ENCODE measurements at regions not wholly inside any gene's neighbourhood (a gene's known extent, or its start where the extent isn't known, plus 50 kb on each side); places are given as distances from the start of the nearest gene placed in this dataset.

GRCh38 chr1:212556822-212557549 lies 51.6 kb upstream of the ATF3 start:
- Histone ChIP-seq H3K27me3 (no peaks in the 10 kb centered on the region), H3K27ac (peak overlapping the region in 1 of 4 donors; percentile 90), H3K4me1 (peaks cover 0 to 28% (median 10%) of the 10 kb centered on the region in 4 donors), H3K9me3 (no peaks in the 10 kb centered on the region), H3K4me3 (no peak overlapping the region), H3K36me3 (no peaks in the 10 kb centered on the region)
- DNase-seq, result no peak
- WGBS, 2 donors, result 42 to 79% methylated on average over 3 of the region's 3 CpGs
- intact Hi-C loops (cut with DNase I), result loop anchor here (5.0 kb wide), 1 partner anchor 85 kb away; no protein-coding TSS in a partner anchor
- TF ChIP-seq CTCF (IDR thresholded peaks at IDR 0.05), result no peak
- no peak for TF ChIP-seq POLR2AphosphoS5 (IDR thresholded peaks at IDR 0.05)
- TF ChIP-seq EP300 (IDR thresholded peaks at IDR 0.05), result no peak
- TF ChIP-seq POLR2A (IDR thresholded peaks at IDR 0.05), result no peak

- peak; percentile 80 for DNase-seq
- Histone ChIP-seq H3K36me3 (no peaks in the 10 kb centered on the region), H3K27me3 (no peaks in the 10 kb centered on the region), H3K9me3 (no peaks in the 10 kb centered on the region), H3K4me3 (peak overlapping the region; percentile 63 to 84 (median 69)), H3K27ac (peak overlapping the region; percentile 86 to 91 (median 88)), H3K4me1 (peaks cover 0 to 29% (median 11%) of the 10 kb centered on the region in 4 donors)
- TF ChIP-seq POLR2A (IDR thresholded peaks at IDR 0.05), result no peak
- TF ChIP-seq CTCF (IDR thresholded peaks at IDR 0.05), result peak in 1 of 4 experiments; percentile 28
- TF ChIP-seq POLR2AphosphoS5 (IDR thresholded peaks at IDR 0.05), result peak in 1 of 4 donors; percentile 21
- TF ChIP-seq EP300 (IDR thresholded peaks at IDR 0.05), result no peak
- 7 to 19% methylated on average over 47 of the region's 47 CpGs for WGBS, 2 donors
- intact Hi-C loops (cut with DNase I), result loop anchor here (5.0 kb wide), 1 partner anchor 86 kb away; no protein-coding TSS in a partner anchor
Observed at GRCh38 chr1:212557739-212558692, 50.5 kb upstream of the ATF3 start.

- DNase-seq, result peak; percentile 97
- Histone ChIP-seq H3K9me3 (no peaks in the 10 kb centered on the region), H3K4me3 (peak overlapping the region; percentile 63 to 84 (median 69)), H3K4me1 (peaks cover 0 to 29% (median 11%) of the 10 kb centered on the region in 4 donors), H3K27ac (peak overlapping the region; percentile 86 to 91 (median 88)), H3K36me3 (no peaks in the 10 kb centered on the region), H3K27me3 (no peaks in the 10 kb centered on the region)
- 2 to 3% methylated on average over 62 of the region's 62 CpGs for WGBS, 2 donors
- TF ChIP-seq EP300 (IDR thresholded peaks at IDR 0.05) (peak; percentile 76 to 99 (median 88)), POLR2A (IDR thresholded peaks at IDR 0.05) (peak; percentile 58 to 69), CTCF (IDR thresholded peaks at IDR 0.05) (no peak), POLR2AphosphoS5 (IDR thresholded peaks at IDR 0.05) (peak; percentile 78 to 95 (median 90))
- intact Hi-C loops (cut with DNase I), result loop anchor here (1.0 to 5.0 kb wide), 2 partner anchors 48 to 87 kb away; no protein-coding TSS in a partner anchor
Observed at GRCh38 chr1:212558693-212559480, 49.7 kb upstream of the ATF3 start.

Measured in sigmoid colon (tissue), 6 donors.